ENCODE measurements at regions not wholly inside any gene's neighbourhood (a gene's known extent, or its start where the extent isn't known, plus 50 kb on each side); places are given as distances from the start of the nearest gene placed in this dataset.

GRCh38 chr12:118525216-118525615 lies 148.9 kb downstream of the SUDS3 start:
- 31 to 78% (median 61%) methylated on average over 1 to 2 of the region's 2 CpGs for WGBS, 5 donors
- no peaks in the 10 kb centered on the region for H3K36me3 ChIP-seq
- no peak for DNase-seq

GRCh38 chr12:118526255-118527095 lies 150.1 kb downstream of the SUDS3 start:
- Histone ChIP-seq H3K9me3 (no peaks in the 10 kb centered on the region), H3K36me3 (no peaks in the 10 kb centered on the region), H3K4me1 (no peaks in the 10 kb centered on the region), H3K4me3 (no peak overlapping the region), H3K27me3 (replicated peaks in 1 of 7) (peaks cover 0 to 8% (median 0%) of the 10 kb centered on the region in 7 donors), H3K27ac (no peak overlapping the region)
- 77 to 87% (median 82%) methylated on average over 6 of the region's 6 CpGs for WGBS, 5 donors
- DNase-seq, result no peak
- no peak for TF ChIP-seq POLR2AphosphoS5 (IDR thresholded peaks at IDR 0.05)
- TF ChIP-seq POLR2A (IDR thresholded peaks at IDR 0.05), result no peak
- TF ChIP-seq CTCF (IDR thresholded peaks at IDR 0.05 in 8 of 11, conservative IDR thresholded peaks at IDR 0.05 in 3 of 11), result no peak
- intact Hi-C loops (cut with DNase I; ENCODE audit: low total_unique reads), result no loop called here

More at GRCh38 chr12:118525216-118525615, 148.9 kb downstream of the SUDS3 start:
- no peak overlapping the region for H3K27ac ChIP-seq
- H3K4me1 ChIP-seq, result no peaks in the 10 kb centered on the region
- no peaks in the 10 kb centered on the region for H3K9me3 ChIP-seq
- H3K27me3 ChIP-seq (replicated peaks in 1 of 7), result peaks cover 0 to 8% (median 0%) of the 10 kb centered on the region in 7 donors
- no peak for TF ChIP-seq POLR2AphosphoS5 (IDR thresholded peaks at IDR 0.05)
- no peak for TF ChIP-seq POLR2A (IDR thresholded peaks at IDR 0.05)
- no peak for TF ChIP-seq CTCF (IDR thresholded peaks at IDR 0.05 in 8 of 11, conservative IDR thresholded peaks at IDR 0.05 in 3 of 11)
- intact Hi-C loops (cut with DNase I; ENCODE audit: low total_unique reads), result no loop called here
- H3K4me3 ChIP-seq, result no peak overlapping the region

- Histone ChIP-seq H3K36me3 (no peaks in the 10 kb centered on the region), H3K27ac (no peak overlapping the region), H3K4me3 (no peak overlapping the region), H3K27me3 (replicated peaks in 1 of 7) (peaks cover 0 to 8% (median 0%) of the 10 kb centered on the region in 7 donors), H3K9me3 (no peaks in the 10 kb centered on the region), H3K4me1 (no peaks in the 10 kb centered on the region)
- TF ChIP-seq POLR2AphosphoS5 (IDR thresholded peaks at IDR 0.05), result no peak
- TF ChIP-seq CTCF (IDR thresholded peaks at IDR 0.05 in 8 of 11, conservative IDR thresholded peaks at IDR 0.05 in 3 of 11), result no peak
- TF ChIP-seq POLR2A (IDR thresholded peaks at IDR 0.05), result no peak
- WGBS, 5 donors, result 93 to 98% (median 95%) methylated on average over 4 of the region's 4 CpGs
- no peak for DNase-seq
- intact Hi-C loops (cut with DNase I; ENCODE audit: low total_unique reads), result no loop called here
Observed at GRCh38 chr12:118527310-118527709, 151.0 kb downstream of the SUDS3 start.

GRCh38 chr12:118528625-118529024 lies 152.3 kb downstream of the SUDS3 start:
- Histone ChIP-seq H3K36me3 (no peaks in the 10 kb centered on the region), H3K9me3 (no peaks in the 10 kb centered on the region), H3K4me3 (no peak overlapping the region), H3K4me1 (no peaks in the 10 kb centered on the region), H3K27ac (no peak overlapping the region), H3K27me3 (replicated peaks in 1 of 7) (peaks cover 0 to 8% (median 0%) of the 10 kb centered on the region in 7 donors)
- TF ChIP-seq POLR2AphosphoS5 (IDR thresholded peaks at IDR 0.05), result no peak
- TF ChIP-seq CTCF (IDR thresholded peaks at IDR 0.05 in 8 of 11, conservative IDR thresholded peaks at IDR 0.05 in 3 of 11), result no peak
- TF ChIP-seq POLR2A (IDR thresholded peaks at IDR 0.05), result no peak
- no peak for DNase-seq
- intact Hi-C loops (cut with DNase I; ENCODE audit: low total_unique reads), result no loop called here

Measured in spleen (tissue), 11 donors.